ENCODE measurements at regions not wholly inside any gene's neighbourhood (a gene's known extent, or its start where the extent isn't known, plus 50 kb on each side); places are given as distances from the start of the nearest gene placed in this dataset.

GRCh38 chr4:32994981-32995881 is 2275.1 kb downstream of the PCDH7 start:
- Histone ChIP-seq H3K4me2 (ENCODE audit: low read length) (no peak overlapping the region), H3K9me3 (replicated peaks; ENCODE audit: low read length) (no peaks in the 10 kb centered on the region), H3K27me3 (ENCODE audit: control insufficient read depth, insufficient read depth, low read length) (no peaks in the 10 kb centered on the region), H3K4me3 (ENCODE audit: low read length) (no peak overlapping the region), H3K36me3 (ENCODE audit: insufficient read depth, low read length) (no peaks in the 10 kb centered on the region), H3K4me1 (ENCODE audit: control insufficient read depth, insufficient read depth, low read length) (no peaks in the 10 kb centered on the region), H3K9ac (ENCODE audit: low read depth, low read length) (no peak overlapping the region)

DNA sequence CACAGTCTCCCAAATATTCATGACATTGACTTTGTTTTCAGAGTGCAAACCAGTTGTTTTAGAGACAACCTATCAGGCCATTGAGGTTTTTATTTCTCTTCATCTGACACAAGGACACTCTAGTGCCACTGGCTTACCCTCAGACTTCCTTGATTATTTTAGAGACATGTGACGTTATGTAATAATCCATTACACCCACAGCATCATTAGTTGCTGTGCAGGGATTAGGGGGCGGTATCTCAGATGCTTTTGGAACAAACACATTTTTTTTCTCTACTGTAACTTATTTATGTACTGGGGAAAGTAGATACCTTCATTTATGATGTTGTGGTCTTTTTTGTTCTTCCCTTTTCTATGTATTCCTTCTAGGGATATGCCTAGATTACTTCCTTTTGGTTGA is 2293.1 kb downstream of the PCDH7 start:
- H3K9ac ChIP-seq (ENCODE audit: low read depth, low read length): no peak overlapping the region
- H3K4me1 ChIP-seq (ENCODE audit: control insufficient read depth, insufficient read depth, low read length): no peaks in the 10 kb centered on the region
- no peaks in the 10 kb centered on the region for H3K36me3 ChIP-seq (ENCODE audit: insufficient read depth, low read length)
- H3K4me3 ChIP-seq (ENCODE audit: low read length): no peak overlapping the region
- H3K9me3 ChIP-seq (replicated peaks; ENCODE audit: low read length): no peaks in the 10 kb centered on the region
- no peak overlapping the region for H3K4me2 ChIP-seq (ENCODE audit: low read length)
- no peaks in the 10 kb centered on the region for H3K27me3 ChIP-seq (ENCODE audit: control insufficient read depth, insufficient read depth, low read length)

DNA sequence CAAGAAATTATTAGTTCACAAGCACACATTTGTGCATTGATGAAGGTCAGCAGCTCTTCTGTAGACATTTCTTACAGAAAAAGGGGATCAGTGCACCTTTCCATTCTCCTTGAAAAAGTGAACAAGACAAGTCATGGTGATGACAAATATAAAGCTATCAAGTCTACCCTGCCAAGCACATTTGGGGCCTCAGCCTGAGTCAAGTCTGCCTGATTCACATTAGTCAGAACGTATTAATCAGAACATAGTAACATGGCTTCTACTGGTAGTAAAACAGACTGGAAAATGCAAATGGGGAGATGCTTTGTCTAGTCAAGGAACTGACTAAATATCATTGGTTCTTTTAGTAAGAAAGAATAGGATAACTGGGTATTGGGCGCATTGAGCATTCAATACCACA is 2305.1 kb downstream of the PCDH7 start:
- H3K9ac ChIP-seq (ENCODE audit: low read depth, low read length): no peak overlapping the region
- no peaks in the 10 kb centered on the region for H3K4me1 ChIP-seq (ENCODE audit: control insufficient read depth, insufficient read depth, low read length)
- no peaks in the 10 kb centered on the region for H3K36me3 ChIP-seq (ENCODE audit: insufficient read depth, low read length)
- H3K4me3 ChIP-seq (ENCODE audit: low read length): no peak overlapping the region
- H3K4me2 ChIP-seq (ENCODE audit: low read length): no peak overlapping the region
- H3K9me3 ChIP-seq (replicated peaks; ENCODE audit: low read length): no peaks in the 10 kb centered on the region
- H3K27me3 ChIP-seq (ENCODE audit: control insufficient read depth, insufficient read depth, low read length): no peaks in the 10 kb centered on the region

DNA sequence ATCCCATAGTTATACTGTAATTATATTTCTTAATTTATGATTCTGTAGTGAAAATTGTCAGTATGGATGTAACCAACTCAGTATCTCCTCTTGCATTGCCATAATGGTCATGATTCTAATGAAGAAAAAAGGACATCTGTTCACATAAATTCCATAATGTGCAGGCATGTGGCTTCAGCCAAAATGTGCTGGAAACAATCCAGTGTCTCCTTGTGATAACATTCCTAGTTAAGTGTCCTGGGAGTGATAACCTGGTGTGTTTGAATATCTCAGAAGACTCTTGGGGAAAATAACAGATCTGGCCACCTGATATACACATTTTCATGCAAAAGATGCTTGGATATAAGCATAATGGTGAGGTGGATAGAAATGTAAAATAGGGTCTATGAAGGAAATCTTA is 2309.8 kb downstream of the PCDH7 start:
- Histone ChIP-seq H3K4me2 (ENCODE audit: low read length) (no peak overlapping the region), H3K36me3 (ENCODE audit: insufficient read depth, low read length) (no peaks in the 10 kb centered on the region)

DNA sequence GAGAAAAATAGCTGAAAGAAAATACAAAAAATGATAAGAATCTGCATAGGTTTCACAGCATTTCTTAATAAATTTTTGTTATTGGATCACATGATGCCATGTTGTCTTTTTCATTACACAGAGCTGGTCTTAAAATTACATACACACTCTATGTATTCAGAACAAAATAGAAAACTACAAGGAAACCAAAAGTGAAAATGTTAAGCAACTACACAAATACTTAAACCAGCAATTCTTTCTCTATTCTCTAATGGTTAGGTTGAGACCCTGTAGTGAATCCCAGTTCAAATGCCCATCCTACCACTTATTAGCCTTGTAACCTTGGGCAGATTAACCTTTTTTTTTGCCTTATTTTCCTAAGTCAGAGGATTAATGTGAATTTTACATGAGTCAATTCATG is 2311.2 kb downstream of the PCDH7 start:
- no peak overlapping the region for H3K4me3 ChIP-seq (ENCODE audit: low read length)
- no peak overlapping the region for H3K9ac ChIP-seq (ENCODE audit: low read depth, low read length)
- H3K9me3 ChIP-seq (replicated peaks; ENCODE audit: low read length): no peaks in the 10 kb centered on the region
- H3K36me3 ChIP-seq (ENCODE audit: insufficient read depth, low read length): no peaks in the 10 kb centered on the region
- H3K27me3 ChIP-seq (ENCODE audit: control insufficient read depth, insufficient read depth, low read length): no peaks in the 10 kb centered on the region
- H3K4me1 ChIP-seq (ENCODE audit: control insufficient read depth, insufficient read depth, low read length): no peaks in the 10 kb centered on the region
- no peak overlapping the region for H3K4me2 ChIP-seq (ENCODE audit: low read length)

More for the DNA sequence above, 2309.8 kb downstream of the PCDH7 start:
- no peak overlapping the region for H3K4me3 ChIP-seq (ENCODE audit: low read length)
- no peaks in the 10 kb centered on the region for H3K4me1 ChIP-seq (ENCODE audit: control insufficient read depth, insufficient read depth, low read length)
- no peaks in the 10 kb centered on the region for H3K27me3 ChIP-seq (ENCODE audit: control insufficient read depth, insufficient read depth, low read length)
- H3K9ac ChIP-seq (ENCODE audit: low read depth, low read length): no peak overlapping the region
- no peaks in the 10 kb centered on the region for H3K9me3 ChIP-seq (replicated peaks; ENCODE audit: low read length)

DNA sequence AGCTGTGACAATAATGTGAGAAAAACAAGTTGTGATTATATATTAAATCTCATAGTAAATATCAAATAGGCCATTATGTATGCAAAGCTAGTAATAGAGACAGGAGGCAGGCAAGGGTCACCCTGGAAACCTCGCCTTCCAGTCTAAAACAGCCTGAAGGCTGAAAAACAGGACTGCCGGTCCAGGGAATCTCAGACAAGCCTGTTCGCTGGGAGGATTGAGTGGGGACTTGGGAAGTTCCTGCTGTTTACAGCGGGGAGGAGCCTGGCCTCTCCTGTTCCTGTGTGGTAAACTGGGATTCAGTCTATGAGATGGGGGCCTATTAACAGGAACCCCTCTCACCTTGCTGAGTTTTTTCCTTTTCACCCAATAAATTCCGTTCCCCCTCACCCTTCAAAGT is 2317.3 kb downstream of the PCDH7 start:
- H3K4me1 ChIP-seq (ENCODE audit: control insufficient read depth, insufficient read depth, low read length): no peaks in the 10 kb centered on the region

GRCh38 chr4:33045334-33045733 is 2325.2 kb downstream of the PCDH7 start:
- H3K4me2 ChIP-seq (ENCODE audit: low read length): no peak overlapping the region
- H3K27me3 ChIP-seq (ENCODE audit: control insufficient read depth, insufficient read depth, low read length): no peaks in the 10 kb centered on the region
- H3K9ac ChIP-seq (ENCODE audit: low read depth, low read length): no peak overlapping the region
- H3K9me3 ChIP-seq (replicated peaks; ENCODE audit: low read length): no peaks in the 10 kb centered on the region
- H3K4me1 ChIP-seq (ENCODE audit: control insufficient read depth, insufficient read depth, low read length): no peaks in the 10 kb centered on the region
- H3K4me3 ChIP-seq (ENCODE audit: low read length): no peak overlapping the region
- no peaks in the 10 kb centered on the region for H3K36me3 ChIP-seq (ENCODE audit: insufficient read depth, low read length)

More for the DNA sequence above, 2317.3 kb downstream of the PCDH7 start:
- Histone ChIP-seq H3K36me3 (ENCODE audit: insufficient read depth, low read length) (no peaks in the 10 kb centered on the region), H3K27me3 (ENCODE audit: control insufficient read depth, insufficient read depth, low read length) (no peaks in the 10 kb centered on the region), H3K9ac (ENCODE audit: low read depth, low read length) (no peak overlapping the region), H3K9me3 (replicated peaks; ENCODE audit: low read length) (no peaks in the 10 kb centered on the region), H3K4me2 (ENCODE audit: low read length) (no peak overlapping the region), H3K4me3 (ENCODE audit: low read length) (no peak overlapping the region)

DNA sequence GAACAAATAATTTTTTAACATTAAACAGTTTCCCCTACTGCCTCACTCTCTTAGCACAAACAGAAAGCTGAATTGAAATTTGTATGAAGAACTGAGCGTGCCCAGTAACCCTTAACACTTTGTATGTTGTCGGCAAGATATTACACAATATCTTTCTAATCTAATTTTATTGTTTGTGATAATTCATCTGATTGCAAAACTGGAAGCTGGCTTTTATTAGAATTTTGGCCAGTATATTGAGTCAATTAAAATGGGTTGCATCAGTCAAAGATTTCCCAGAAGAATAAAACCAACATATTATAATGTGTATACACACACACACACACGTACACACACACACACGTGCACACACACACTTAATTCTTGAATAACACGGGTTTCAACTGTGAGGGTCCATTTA is 2332.1 kb downstream of the PCDH7 start:
- Histone ChIP-seq H3K4me2 (ENCODE audit: low read length) (no peak overlapping the region), H3K36me3 (ENCODE audit: insufficient read depth, low read length) (no peaks in the 10 kb centered on the region), H3K9ac (ENCODE audit: low read depth, low read length) (no peak overlapping the region), H3K9me3 (replicated peaks; ENCODE audit: low read length) (no peaks in the 10 kb centered on the region), H3K4me1 (ENCODE audit: control insufficient read depth, insufficient read depth, low read length) (no peaks in the 10 kb centered on the region), H3K27me3 (ENCODE audit: control insufficient read depth, insufficient read depth, low read length) (no peaks in the 10 kb centered on the region), H3K4me3 (ENCODE audit: low read length) (no peak overlapping the region)

- Histone ChIP-seq H3K4me2 (ENCODE audit: low read length) (no peak overlapping the region), H3K4me3 (ENCODE audit: low read length) (no peak overlapping the region), H3K36me3 (ENCODE audit: insufficient read depth, low read length) (no peaks in the 10 kb centered on the region), H3K9me3 (replicated peaks; ENCODE audit: low read length) (no peaks in the 10 kb centered on the region), H3K27me3 (ENCODE audit: control insufficient read depth, insufficient read depth, low read length) (no peaks in the 10 kb centered on the region), H3K4me1 (ENCODE audit: control insufficient read depth, insufficient read depth, low read length) (no peaks in the 10 kb centered on the region), H3K9ac (ENCODE audit: low read depth, low read length) (no peak overlapping the region)
Observed at GRCh38 chr4:33054161-33054560, 2334.0 kb downstream of the PCDH7 start.

DNA sequence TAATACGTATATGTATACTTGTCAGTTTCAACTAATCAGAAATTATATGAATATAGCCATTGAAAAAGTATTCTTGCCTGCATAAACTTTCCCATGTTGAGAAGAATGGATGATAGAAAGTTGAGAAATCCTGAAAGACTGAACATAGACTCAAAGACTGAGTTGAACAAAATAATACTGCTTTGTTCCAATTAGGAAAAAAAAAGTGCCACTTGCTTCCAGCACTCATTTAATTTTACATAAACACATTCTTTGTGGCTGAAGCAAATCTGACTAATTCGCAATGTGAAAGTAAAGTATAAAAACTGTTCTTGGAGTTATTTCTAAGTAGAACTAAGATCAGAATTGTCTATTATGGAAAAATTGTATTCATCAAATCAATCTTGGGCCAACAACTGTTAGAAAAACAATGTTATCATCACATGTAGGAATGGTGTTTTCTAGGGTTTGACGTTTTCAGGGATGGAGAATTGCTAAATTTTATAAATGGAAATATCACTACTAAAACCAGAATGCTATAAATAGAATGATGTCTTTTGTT is 2334.6 kb downstream of the PCDH7 start:
- no peak overlapping the region for H3K4me2 ChIP-seq (ENCODE audit: low read length)
- no peaks in the 10 kb centered on the region for H3K9me3 ChIP-seq (replicated peaks; ENCODE audit: low read length)
- H3K4me3 ChIP-seq (ENCODE audit: low read length): no peak overlapping the region
- H3K9ac ChIP-seq (ENCODE audit: low read depth, low read length): no peak overlapping the region
- H3K36me3 ChIP-seq (ENCODE audit: insufficient read depth, low read length): no peaks in the 10 kb centered on the region
- H3K27me3 ChIP-seq (ENCODE audit: control insufficient read depth, insufficient read depth, low read length): no peaks in the 10 kb centered on the region
- H3K4me1 ChIP-seq (ENCODE audit: control insufficient read depth, insufficient read depth, low read length): no peaks in the 10 kb centered on the region

GRCh38 chr4:33057736-33058135 is 2337.6 kb downstream of the PCDH7 start:
- H3K9me3 ChIP-seq (replicated peaks; ENCODE audit: low read length): no peaks in the 10 kb centered on the region
- no peak overlapping the region for H3K4me3 ChIP-seq (ENCODE audit: low read length)
- H3K4me1 ChIP-seq (ENCODE audit: control insufficient read depth, insufficient read depth, low read length): peaks cover 8% of the 10 kb centered on the region
- H3K27me3 ChIP-seq (ENCODE audit: control insufficient read depth, insufficient read depth, low read length): no peaks in the 10 kb centered on the region
- H3K4me2 ChIP-seq (ENCODE audit: low read length): no peak overlapping the region
- H3K9ac ChIP-seq (ENCODE audit: low read depth, low read length): no peak overlapping the region
- no peaks in the 10 kb centered on the region for H3K36me3 ChIP-seq (ENCODE audit: insufficient read depth, low read length)

- no peak overlapping the region for H3K9ac ChIP-seq (ENCODE audit: low read depth, low read length)
- H3K27me3 ChIP-seq (ENCODE audit: control insufficient read depth, insufficient read depth, low read length): no peaks in the 10 kb centered on the region
- H3K4me3 ChIP-seq (ENCODE audit: low read length): no peak overlapping the region
- H3K4me2 ChIP-seq (ENCODE audit: low read length): no peak overlapping the region
- peaks cover 20% of the 10 kb centered on the region for H3K4me1 ChIP-seq (ENCODE audit: control insufficient read depth, insufficient read depth, low read length)
- H3K9me3 ChIP-seq (replicated peaks; ENCODE audit: low read length): no peaks in the 10 kb centered on the region
- no peaks in the 10 kb centered on the region for H3K36me3 ChIP-seq (ENCODE audit: insufficient read depth, low read length)
Observed at GRCh38 chr4:33058998-33059397, 2338.8 kb downstream of the PCDH7 start.
